ENCODE measurements at regions not wholly inside any gene's neighbourhood (a gene's known extent, or its start where the extent isn't known, plus 50 kb on each side); places are given as distances from the start of the nearest gene placed in this dataset.

DNA sequence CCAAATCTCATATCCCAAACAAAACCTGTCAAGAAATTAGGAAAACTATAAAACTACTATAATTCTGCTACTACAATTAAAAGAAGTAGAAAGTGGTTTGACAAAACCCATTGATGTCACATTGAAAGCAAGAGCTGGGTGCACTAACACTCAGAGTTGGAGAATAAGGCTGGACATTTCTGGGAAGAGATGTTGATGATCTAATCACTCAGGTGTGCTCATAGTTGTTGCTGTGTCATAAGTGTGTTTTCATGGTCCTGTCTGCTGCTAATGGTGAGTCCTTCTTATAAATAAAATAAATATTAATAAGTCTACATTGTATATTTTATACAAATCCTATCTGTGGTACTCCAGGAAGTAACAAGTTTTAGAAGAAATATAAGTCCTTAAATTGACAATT, 168.2 kb upstream of the LRP1B start:
- DNase-seq, result no peak
- Mint-ChIP-seq H3K9me3 (no peaks in the 10 kb centered on the region), H3K4me3 (no peak overlapping the region), H3K27me3 (no peaks in the 10 kb centered on the region), H3K4me1 (no peaks in the 10 kb centered on the region), H3K36me3 (ENCODE audit: low read depth) (no peaks in the 10 kb centered on the region), H3K27ac (no peak overlapping the region)
- no peak for ATAC-seq (ENCODE audit: low read depth)
- ChIA-PET CTCF (no interaction called here), POLR2A (no interaction called here)
- intact Hi-C loops (cut with micrococcal nuclease), result no loop called here
- TF ChIP-seq, protein P1, sequence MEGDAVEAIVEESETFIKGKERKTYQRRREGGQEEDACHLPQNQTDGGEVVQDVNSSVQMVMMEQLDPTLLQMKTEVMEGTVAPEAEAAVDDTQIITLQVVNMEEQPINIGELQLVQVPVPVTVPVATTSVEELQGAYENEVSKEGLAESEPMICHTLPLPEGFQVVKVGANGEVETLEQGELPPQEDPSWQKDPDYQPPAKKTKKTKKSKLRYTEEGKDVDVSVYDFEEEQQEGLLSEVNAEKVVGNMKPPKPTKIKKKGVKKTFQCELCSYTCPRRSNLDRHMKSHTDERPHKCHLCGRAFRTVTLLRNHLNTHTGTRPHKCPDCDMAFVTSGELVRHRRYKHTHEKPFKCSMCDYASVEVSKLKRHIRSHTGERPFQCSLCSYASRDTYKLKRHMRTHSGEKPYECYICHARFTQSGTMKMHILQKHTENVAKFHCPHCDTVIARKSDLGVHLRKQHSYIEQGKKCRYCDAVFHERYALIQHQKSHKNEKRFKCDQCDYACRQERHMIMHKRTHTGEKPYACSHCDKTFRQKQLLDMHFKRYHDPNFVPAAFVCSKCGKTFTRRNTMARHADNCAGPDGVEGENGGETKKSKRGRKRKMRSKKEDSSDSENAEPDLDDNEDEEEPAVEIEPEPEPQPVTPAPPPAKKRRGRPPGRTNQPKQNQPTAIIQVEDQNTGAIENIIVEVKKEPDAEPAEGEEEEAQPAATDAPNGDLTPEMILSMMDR (IDR thresholded peaks at IDR 0.05), result no peak

DNA sequence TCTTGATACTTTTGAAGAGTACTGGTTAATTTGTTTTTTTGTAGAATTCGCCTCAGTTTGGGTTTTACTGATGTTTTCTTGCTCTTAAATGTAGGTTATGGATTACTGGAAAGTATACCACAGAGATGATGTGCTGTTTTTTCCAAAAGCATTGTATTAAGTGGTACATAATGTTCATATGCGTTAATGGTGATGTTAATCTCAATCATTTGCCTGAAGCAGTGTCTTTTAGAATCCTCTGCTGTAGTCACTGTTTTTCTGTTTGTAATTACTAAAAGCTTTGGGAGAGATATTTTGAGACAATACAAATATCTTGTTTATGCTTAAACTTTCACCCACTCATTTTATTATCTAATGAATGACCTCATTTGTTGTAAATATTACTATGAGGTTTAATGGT, 163.4 kb upstream of the LRP1B start:
- no peak for DNase-seq
- intact Hi-C loops (cut with micrococcal nuclease), result no loop called here
- no peaks in the 10 kb centered on the region for H3K9me3 Mint-ChIP-seq
- no peak for ATAC-seq (ENCODE audit: low read depth)
- no peaks in the 10 kb centered on the region for H3K27me3 Mint-ChIP-seq
- no peaks in the 10 kb centered on the region for H3K36me3 Mint-ChIP-seq (ENCODE audit: low read depth)
- ChIA-PET CTCF (no interaction called here), POLR2A (no interaction called here)
- H3K4me1 Mint-ChIP-seq, result no peaks in the 10 kb centered on the region
- no peak overlapping the region for H3K27ac Mint-ChIP-seq
- TF ChIP-seq, protein P1 (IDR thresholded peaks at IDR 0.05), result no peak
- no peak overlapping the region for H3K4me3 Mint-ChIP-seq

DNA sequence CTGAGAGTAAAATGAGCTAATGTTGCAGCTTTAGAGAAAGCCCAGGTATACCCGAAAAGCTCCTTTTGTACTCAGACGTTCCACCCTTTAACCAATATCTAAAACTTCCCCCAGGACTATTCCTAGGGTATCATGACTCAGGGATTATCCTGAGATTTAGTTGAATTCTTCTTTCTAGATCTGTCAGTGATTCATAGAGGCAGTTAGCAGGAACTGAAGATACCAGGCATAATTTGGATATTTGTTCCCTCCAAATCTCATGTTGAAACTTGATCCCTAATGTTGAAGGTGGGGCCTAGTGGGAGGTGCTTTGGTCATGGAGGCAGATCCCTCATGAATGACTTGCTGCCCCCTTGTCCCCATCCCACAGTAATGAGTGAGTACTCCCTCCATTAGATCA, 161.2 kb upstream of the LRP1B start:
- Mint-ChIP-seq H3K9me3 (no peaks in the 10 kb centered on the region), H3K27ac (no peak overlapping the region), H3K36me3 (ENCODE audit: low read depth) (no peaks in the 10 kb centered on the region), H3K4me3 (no peak overlapping the region), H3K4me1 (no peaks in the 10 kb centered on the region), H3K27me3 (no peaks in the 10 kb centered on the region)
- ATAC-seq (ENCODE audit: low read depth) (no peak), DNase-seq (no peak)
- CTCF ChIA-PET, result no interaction called here
- POLR2A ChIA-PET, result no interaction called here
- TF ChIP-seq, protein P1 (IDR thresholded peaks at IDR 0.05), result no peak
- intact Hi-C loops (cut with micrococcal nuclease), result no loop called here

DNA sequence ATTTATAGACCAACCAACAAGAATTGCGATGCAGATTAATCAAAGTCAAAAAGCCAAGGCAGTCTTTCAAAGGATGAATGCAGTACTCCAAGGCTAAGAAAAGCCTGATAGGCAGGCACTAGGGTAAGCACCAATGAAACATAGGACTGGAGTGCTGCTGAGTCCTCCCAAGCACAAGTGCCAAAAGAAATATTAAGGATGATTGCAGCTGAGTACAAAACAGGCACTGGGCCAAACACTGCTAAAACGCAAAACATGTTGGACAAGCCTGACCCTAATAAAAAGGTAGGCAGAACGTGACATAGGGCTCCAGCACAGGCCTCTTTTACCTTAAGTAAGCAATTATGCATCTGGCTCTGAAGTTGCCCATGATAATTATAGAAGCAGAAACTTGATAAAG, 160.1 kb upstream of the LRP1B start:
- TF ChIP-seq, protein P1 (IDR thresholded peaks at IDR 0.05), result no peak
- Mint-ChIP-seq H3K27ac (no peak overlapping the region), H3K4me1 (no peaks in the 10 kb centered on the region), H3K9me3 (no peaks in the 10 kb centered on the region), H3K27me3 (no peaks in the 10 kb centered on the region), H3K36me3 (ENCODE audit: low read depth) (no peaks in the 10 kb centered on the region), H3K4me3 (no peak overlapping the region)
- ChIA-PET POLR2A (no interaction called here), CTCF (no interaction called here)
- DNase-seq (no peak), ATAC-seq (ENCODE audit: low read depth) (no peak)
- intact Hi-C loops (cut with micrococcal nuclease), result no loop called here

DNA sequence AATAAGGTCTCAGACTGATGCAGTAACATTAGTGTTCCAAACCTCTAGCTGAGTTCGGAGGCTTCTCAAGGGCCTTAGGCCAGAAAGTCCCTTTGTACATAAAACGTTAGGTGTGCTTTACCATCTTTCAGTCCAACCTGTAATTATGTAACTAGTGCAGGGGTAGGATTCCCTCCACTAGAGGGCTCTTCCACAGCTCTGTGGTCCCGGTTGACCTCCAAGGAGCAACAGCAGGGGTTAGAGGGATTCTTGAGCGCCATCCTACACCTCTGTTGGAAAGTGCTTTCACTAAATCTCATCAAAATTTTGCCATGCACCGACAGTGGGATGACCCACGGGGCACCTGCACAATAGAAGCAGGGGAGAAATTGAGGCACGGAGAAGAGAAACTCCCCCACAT, 155.8 kb upstream of the LRP1B start:
- ATAC-seq (ENCODE audit: low read depth) (no peak), DNase-seq (no peak)
- TF ChIP-seq, protein P1 (IDR thresholded peaks at IDR 0.05), result no peak
- H3K36me3 Mint-ChIP-seq (ENCODE audit: low read depth), result no peaks in the 10 kb centered on the region
- POLR2A ChIA-PET, result no interaction called here
- no peak overlapping the region for H3K4me3 Mint-ChIP-seq
- H3K27ac Mint-ChIP-seq, result no peak overlapping the region
- no peaks in the 10 kb centered on the region for H3K4me1 Mint-ChIP-seq
- CTCF ChIA-PET, result no interaction called here
- no peaks in the 10 kb centered on the region for H3K9me3 Mint-ChIP-seq
- intact Hi-C loops (cut with micrococcal nuclease), result loop anchor here (1.0 kb wide), 1 partner anchor 694 kb away; no protein-coding TSS in a partner anchor
- no peaks in the 10 kb centered on the region for H3K27me3 Mint-ChIP-seq
